Thyroid gland (tissue), 4 donors: ENCODE measurements at regions not wholly inside any gene's neighbourhood (a gene's known extent, or its start where the extent isn't known, plus 50 kb on each side); places are given as distances from the start of the nearest gene placed in this dataset.
A peak's percentile ranks its signal among the peaks of the same experiment; 100 is the strongest.

Experiments
- DNase-seq, 2 donors: peaks; one replicate each; pipeline ENCODE4 v3.0.0-alpha.2; 2019
- H3K27ac ChIP-seq, 3 donors: fragments of 200-600 bp; sonication (generic); 1 replicate in 2 of 3; 2 replicates in 1 of 3; pipeline ENCODE4 v1.5.1; 2016 to 2019; ENCODE audit warnings: mild to moderate bottlenecking in 1 of 3, moderate library complexity in 1 of 3
- H3K27me3 ChIP-seq: fragments of 200-600 bp; sonication (generic); one replicate; pipeline ENCODE4 v1.5.1; 2019
- H3K36me3 ChIP-seq, 2 donors: fragments of 200-600 bp; sonication (generic); one replicate each; pipeline ENCODE4 v1.5.1; 2016 to 2019
- H3K4me1 ChIP-seq, 2 donors: fragments of 200-600 bp; sonication (generic); one replicate each; pipeline ENCODE4 v1.5.1; 2017 to 2019
- H3K4me3 ChIP-seq, 3 donors: fragments of 200-600 bp; sonication (generic); replicated peaks in 1 of 3; 1 replicate in 2 of 3; 2 replicates in 1 of 3; pipeline ENCODE4 v1.5.1; 2016; ENCODE audit warnings: mild to moderate bottlenecking in 1 of 3
- H3K9me3 ChIP-seq: fragments of 200-600 bp; sonication (generic); one replicate; pipeline ENCODE4 v1.5.1; 2017
- POLR2A ChIP-seq, 2 donors: fragments of 450-650 bp; IDR thresholded peaks; one replicate each; pipeline ENCODE4 v1.6.1; 2017; ENCODE audit warnings: antibody characterized with exemption in 2 of 2, mild to moderate bottlenecking in 2 of 2, moderate library complexity in 1 of 2
- WGBS, 2 donors: methylation state at CpG; one replicate each; pipeline ENCODE4 v1.1.5; 2017; 5-methylcytosine and 5-hydroxymethylcytosine counted together
- intact Hi-C: fragments of 100-400 bp; cut with DNase I; formaldehyde crosslinking; loops from one replicate; pipeline ENCODE4 v1.15.1; 2023
- TF ChIP-seq, protein P1 (sequence below), 6 experiments: fragments of 200-600 bp in 3 of 6; fragments of 450-650 bp in 3 of 6; sonication (generic) in 3 of 6; IDR thresholded peaks; one replicate each; pipeline ENCODE4 v1.5.1; 2016 to 2019; ENCODE audit warnings: antibody characterized with exemption in 6 of 6, mild to moderate bottlenecking in 2 of 6, inconsistent platforms in 1 of 6, moderate library complexity in 1 of 6

DNA sequence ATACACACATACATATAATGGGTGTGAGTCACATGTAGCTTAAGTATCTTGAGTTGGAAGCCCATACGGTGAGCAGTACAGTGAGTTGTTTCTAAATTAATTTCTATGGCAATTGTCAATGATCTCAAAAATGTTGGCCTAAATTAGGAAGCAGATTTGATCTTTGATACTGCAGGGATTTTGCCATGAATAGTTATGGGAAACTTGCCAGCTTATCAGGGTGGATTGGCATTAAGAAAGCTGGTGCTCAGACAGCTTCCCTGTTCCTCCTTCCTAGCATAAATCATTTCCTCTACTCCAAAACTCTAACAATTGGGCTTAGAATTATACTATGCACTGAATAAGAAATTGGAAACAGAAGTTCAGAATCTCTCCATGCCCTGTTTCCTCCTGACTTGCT, 150.9 kb upstream of the FRMD6 start:
- H3K4me1 ChIP-seq: peaks cover 2 to 21% of the 10 kb centered on the region in 2 donors
- TF ChIP-seq, protein P1, sequence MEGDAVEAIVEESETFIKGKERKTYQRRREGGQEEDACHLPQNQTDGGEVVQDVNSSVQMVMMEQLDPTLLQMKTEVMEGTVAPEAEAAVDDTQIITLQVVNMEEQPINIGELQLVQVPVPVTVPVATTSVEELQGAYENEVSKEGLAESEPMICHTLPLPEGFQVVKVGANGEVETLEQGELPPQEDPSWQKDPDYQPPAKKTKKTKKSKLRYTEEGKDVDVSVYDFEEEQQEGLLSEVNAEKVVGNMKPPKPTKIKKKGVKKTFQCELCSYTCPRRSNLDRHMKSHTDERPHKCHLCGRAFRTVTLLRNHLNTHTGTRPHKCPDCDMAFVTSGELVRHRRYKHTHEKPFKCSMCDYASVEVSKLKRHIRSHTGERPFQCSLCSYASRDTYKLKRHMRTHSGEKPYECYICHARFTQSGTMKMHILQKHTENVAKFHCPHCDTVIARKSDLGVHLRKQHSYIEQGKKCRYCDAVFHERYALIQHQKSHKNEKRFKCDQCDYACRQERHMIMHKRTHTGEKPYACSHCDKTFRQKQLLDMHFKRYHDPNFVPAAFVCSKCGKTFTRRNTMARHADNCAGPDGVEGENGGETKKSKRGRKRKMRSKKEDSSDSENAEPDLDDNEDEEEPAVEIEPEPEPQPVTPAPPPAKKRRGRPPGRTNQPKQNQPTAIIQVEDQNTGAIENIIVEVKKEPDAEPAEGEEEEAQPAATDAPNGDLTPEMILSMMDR (IDR thresholded peaks at IDR 0.05): no peak
- TF ChIP-seq POLR2A (IDR thresholded peaks at IDR 0.05): no peak
- no peak overlapping the region for H3K27ac ChIP-seq
- no peaks in the 10 kb centered on the region for H3K27me3 ChIP-seq
- no peak overlapping the region for H3K4me3 ChIP-seq
- 79 to 80% methylated on average over 1 of the region's 1 CpG for WGBS, 2 donors
- no peaks in the 10 kb centered on the region for H3K9me3 ChIP-seq
- intact Hi-C loops: no loop called here
- no peak for DNase-seq
- H3K36me3 ChIP-seq: no peaks in the 10 kb centered on the region

DNA sequence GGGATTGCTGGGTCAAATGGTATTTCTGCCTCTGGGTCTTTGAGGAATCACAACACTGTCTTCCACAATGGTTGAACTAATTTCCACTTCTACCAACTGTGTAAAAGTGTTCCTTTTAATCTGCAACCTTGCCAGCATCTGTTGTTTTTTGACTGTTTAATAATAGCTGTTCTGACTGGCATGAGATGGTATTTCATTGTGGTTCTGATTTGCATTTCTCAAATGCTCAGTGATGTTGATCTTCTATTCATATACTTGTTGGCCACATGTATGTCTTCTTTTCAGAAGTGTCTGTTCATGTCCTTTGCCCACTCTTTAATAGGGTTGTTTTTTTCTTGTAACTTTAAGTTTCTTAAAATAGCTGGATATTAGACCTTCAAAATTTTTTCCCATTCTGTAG, 150.0 kb upstream of the FRMD6 start:
- no peak for DNase-seq
- peaks cover 2 to 21% of the 10 kb centered on the region in 2 donors for H3K4me1 ChIP-seq
- intact Hi-C loops: no loop called here
- H3K27me3 ChIP-seq: no peaks in the 10 kb centered on the region
- no peak overlapping the region for H3K27ac ChIP-seq
- H3K36me3 ChIP-seq: no peaks in the 10 kb centered on the region
- H3K9me3 ChIP-seq: no peaks in the 10 kb centered on the region
- TF ChIP-seq, protein P1 (IDR thresholded peaks at IDR 0.05): no peak
- no peak for TF ChIP-seq POLR2A (IDR thresholded peaks at IDR 0.05)
- H3K4me3 ChIP-seq: no peak overlapping the region

DNA sequence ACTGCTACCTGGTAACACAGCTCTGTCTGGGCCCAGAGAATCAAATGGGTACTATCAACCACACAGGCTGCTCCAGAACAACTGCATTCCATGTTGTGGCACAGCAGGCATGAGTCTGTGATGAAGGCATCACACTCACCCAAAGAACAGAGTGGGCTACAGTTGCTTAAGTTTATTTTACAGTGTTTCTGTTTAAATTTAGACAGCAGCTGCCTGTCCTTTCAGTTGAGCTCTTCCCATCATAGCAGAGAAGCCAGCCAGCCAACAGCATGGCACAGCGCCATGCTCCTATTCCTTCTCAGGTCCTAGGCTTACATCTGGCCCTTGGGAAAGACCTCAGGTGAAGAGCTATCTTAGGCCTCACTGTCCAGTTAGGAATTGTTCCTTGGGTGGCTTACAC, 147.0 kb upstream of the FRMD6 start:
- Histone ChIP-seq H3K27me3 (no peaks in the 10 kb centered on the region), H3K36me3 (no peaks in the 10 kb centered on the region), H3K4me1 (peaks cover 22 to 29% of the 10 kb centered on the region in 2 donors), H3K9me3 (no peaks in the 10 kb centered on the region), H3K27ac (no peak overlapping the region), H3K4me3 (no peak overlapping the region)
- WGBS, 2 donors: 100% methylated on average over 1 of the region's 1 CpG
- DNase-seq: no peak
- no peak for TF ChIP-seq POLR2A (IDR thresholded peaks at IDR 0.05)
- TF ChIP-seq, protein P1 (IDR thresholded peaks at IDR 0.05): no peak
- intact Hi-C loops: no loop called here

DNA sequence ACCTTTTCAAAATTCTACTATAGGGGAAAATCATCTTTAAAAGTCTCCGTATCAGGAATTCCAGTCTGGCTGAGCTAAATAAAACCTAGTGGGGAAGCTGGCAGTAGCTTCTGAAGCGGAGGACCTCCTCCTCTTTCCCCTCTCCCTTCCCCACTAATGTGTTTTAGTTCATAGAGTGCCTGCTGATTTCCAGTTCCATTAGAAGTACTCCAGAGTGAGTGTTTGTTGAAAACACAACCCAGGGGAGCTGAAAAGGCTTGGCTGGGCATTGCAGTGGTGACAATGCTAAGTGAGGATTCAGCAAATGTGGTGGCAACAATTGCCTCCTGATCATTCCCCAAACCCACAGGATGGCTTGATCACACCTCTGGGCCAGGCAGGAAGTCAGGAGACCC, 144.2 kb upstream of the FRMD6 start:
- WGBS, 2 donors: 13 to 29% methylated on average over 2 of the region's 2 CpGs
- peaks cover 20 to 22% of the 10 kb centered on the region in 2 donors for H3K4me1 ChIP-seq
- H3K27ac ChIP-seq: peak overlapping the region; percentile 88 to 90 (median 90)
- peak; percentile 76 to 78 for DNase-seq
- no peak overlapping the region for H3K4me3 ChIP-seq
- H3K27me3 ChIP-seq: no peaks in the 10 kb centered on the region
- H3K36me3 ChIP-seq: no peaks in the 10 kb centered on the region
- TF ChIP-seq POLR2A (IDR thresholded peaks at IDR 0.05): peak in 1 of 2 donors; percentile 8
- TF ChIP-seq, protein P1 (IDR thresholded peaks at IDR 0.05): no peak
- intact Hi-C loops: no loop called here
- no peaks in the 10 kb centered on the region for H3K9me3 ChIP-seq

DNA sequence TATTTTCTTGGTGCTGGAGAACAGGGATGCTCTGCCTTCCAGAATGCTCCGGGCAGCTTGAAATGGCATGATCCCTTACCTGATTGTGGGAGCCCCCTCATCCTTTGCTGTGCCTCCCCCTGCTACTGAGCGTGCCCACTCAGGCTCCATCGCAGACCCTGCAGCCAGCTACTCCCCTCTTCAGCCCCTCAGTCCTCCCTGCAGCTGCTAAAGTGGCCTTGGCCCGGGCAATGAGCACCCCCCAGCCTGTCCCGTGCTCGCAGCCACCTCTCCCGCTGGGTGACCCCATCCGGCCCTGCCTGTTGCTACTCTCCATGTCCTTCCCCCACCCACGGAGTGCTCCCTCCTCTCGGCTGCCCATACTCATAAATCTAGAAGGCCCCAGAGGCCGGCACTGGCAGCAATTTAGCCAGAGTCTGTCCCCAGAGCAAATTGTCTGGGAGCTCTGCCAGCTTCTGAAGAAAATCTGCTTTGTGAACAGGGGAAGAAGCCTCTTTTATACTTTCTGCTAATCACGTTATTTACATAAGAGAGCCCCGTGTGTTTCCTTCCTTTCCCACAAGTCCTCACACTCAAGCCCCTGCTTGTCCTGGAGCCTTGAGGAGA, 143.7 kb upstream of the FRMD6 start:
- Histone ChIP-seq H3K4me1 (peaks cover 20 to 22% of the 10 kb centered on the region in 2 donors), H3K36me3 (no peaks in the 10 kb centered on the region), H3K27ac (peak overlapping the region; percentile 88 to 90 (median 90)), H3K9me3 (no peaks in the 10 kb centered on the region), H3K27me3 (no peaks in the 10 kb centered on the region), H3K4me3 (no peak overlapping the region)
- TF ChIP-seq, protein P1 (IDR thresholded peaks at IDR 0.05): peak in 1 of 6 experiments; percentile 3
- no peak for TF ChIP-seq POLR2A (IDR thresholded peaks at IDR 0.05)
- intact Hi-C loops: no loop called here
- peak; percentile 87 to 91 for DNase-seq
- WGBS, 2 donors: 6 to 12% methylated on average over 13 of the region's 13 CpGs
